GM23338 (cell line): ENCODE measurements at regions not wholly inside any gene's neighbourhood (a gene's known extent, or its start where the extent isn't known, plus 50 kb on each side); places are given as distances from the start of the nearest gene placed in this dataset.

Experiments
- ATAC-seq: fragments of 200-7000 bp; cut with Tn5 transposase; 3 replicates; pipeline ENCODE4 v1.9.1; 2020
- DNase-seq: peaks from one replicate; pipeline ENCODE4 v3.0.0-alpha.2; 2015; ENCODE audit warnings: low spot score
- H2AFZ ChIP-seq: fragments of 200-600 bp; sonication (generic); 2 replicates; pipeline ENCODE4 v1.8.0; 2016; ENCODE audit warnings: antibody characterized with exemption, mild to moderate bottlenecking, moderate library complexity
- H3F3A ChIP-seq: fragments of 200-600 bp; sonication (generic); replicated peaks from 2 replicates; pipeline ENCODE4 v1.8.0; 2017; ENCODE audit warnings: antibody characterized with exemption, mixed run types, low read depth
- H3K27ac ChIP-seq: fragments of 200-600 bp; sonication (generic); 2 replicates; pipeline ENCODE4 v1.6.1; 2016; ENCODE audit warnings: low read depth
- H3K27me3 ChIP-seq: fragments of 200-600 bp; sonication (generic); 2 replicates; pipeline ENCODE4 v1.8.0; 2016; ENCODE audit warnings: mild to moderate bottlenecking, mixed run types, moderate library complexity; ENCODE audit not compliant: insufficient read depth
- H3K36me3 ChIP-seq: fragments of 200-600 bp; sonication (generic); 2 replicates; pipeline ENCODE4 v1.8.0; 2016; ENCODE audit warnings: mild to moderate bottlenecking; ENCODE audit not compliant: insufficient read depth
- H3K4me1 ChIP-seq: fragments of 200-600 bp; sonication (generic); 2 replicates; pipeline ENCODE4 v1.8.0; 2016; ENCODE audit warnings: mild to moderate bottlenecking, moderate library complexity; ENCODE audit not compliant: insufficient read depth
- H3K4me2 ChIP-seq: fragments of 200-600 bp; sonication (generic); 2 replicates; pipeline ENCODE4 v1.7.1; 2017; ENCODE audit warnings: mixed run types
- H3K4me3 ChIP-seq: fragments of 200-600 bp; sonication (generic); 2 replicates; pipeline ENCODE4 v1.6.1; 2016; ENCODE audit warnings: mixed run types
- H3K79me2 ChIP-seq: fragments of 200-600 bp; sonication (generic); replicated peaks from 2 replicates; pipeline ENCODE4 v1.8.0; 2017; ENCODE audit warnings: mild to moderate bottlenecking; ENCODE audit not compliant: insufficient read depth
- H3K9me2 ChIP-seq: fragments of 200-600 bp; sonication (generic); 2 replicates; pipeline ENCODE4 v1.8.0; 2017; ENCODE audit not compliant: insufficient read depth
- H4K20me1 ChIP-seq: fragments of 200-600 bp; sonication (generic); replicated peaks from 2 replicates; pipeline ENCODE4 v1.8.0; 2017; ENCODE audit warnings: mild to moderate bottlenecking; ENCODE audit not compliant: insufficient read depth
- H3K27ac Mint-ChIP-seq: 2 replicates; pipeline ENCODE4 v1.8.0; 2020; ENCODE audit warnings: inconsistent platforms, mild to moderate bottlenecking, moderate library complexity, mixed read lengths
- H3K27me3 Mint-ChIP-seq: 3 replicates; pipeline ENCODE4 v1.8.0; 2022; ENCODE audit warnings: low read depth, mild to moderate bottlenecking, moderate library complexity, mixed read lengths, inconsistent platforms; ENCODE audit not compliant: insufficient read depth, poor library complexity
- H3K36me3 Mint-ChIP-seq: 3 replicates; pipeline ENCODE4 v1.8.0; 2021; ENCODE audit warnings: low read depth, mild to moderate bottlenecking, inconsistent platforms, moderate library complexity, mixed read lengths
- H3K4me1 Mint-ChIP-seq: 3 replicates; pipeline ENCODE4 v1.8.0; 2020; ENCODE audit warnings: mild to moderate bottlenecking, inconsistent platforms, mixed read lengths
- H3K4me3 Mint-ChIP-seq: 3 replicates; pipeline ENCODE4 v1.8.0; 2021; ENCODE audit warnings: moderate library complexity, mild to moderate bottlenecking, inconsistent platforms, mixed read lengths
- H3K9me3 Mint-ChIP-seq: 3 replicates; pipeline ENCODE4 v1.8.0; 2020; ENCODE audit warnings: moderate library complexity, mild to moderate bottlenecking, inconsistent platforms, mixed read lengths
- CREB1 ChIP-seq: fragments of 250-450 bp; sonication (Bioruptor Pico); IDR thresholded peaks from 2 replicates; pipeline ENCODE4 v1.5.0; 2020; ENCODE audit warnings: low read depth, mild to moderate bottlenecking, moderate library complexity
- EZH2 ChIP-seq: fragments of 200-600 bp; sonication (generic); IDR thresholded peaks from one replicate; pipeline ENCODE4 v1.8.0; 2017; ENCODE audit warnings: antibody characterized with exemption, mild to moderate bottlenecking, low read depth; ENCODE audit not compliant: unreplicated experiment
- EZH2phosphoT487 ChIP-seq: fragments of 200-600 bp; sonication (generic); IDR thresholded peaks from one replicate; pipeline ENCODE4 v1.8.1; 2018; ENCODE audit warnings: antibody characterized with exemption; ENCODE audit not compliant: unreplicated experiment
- JUNB ChIP-seq: IDR thresholded peaks from one replicate; pipeline ENCODE4 v1.6.1; 2016; ENCODE audit warnings: antibody characterized with exemption; ENCODE audit not compliant: unreplicated experiment
- NANOG ChIP-seq: IDR thresholded peaks from 2 replicates; pipeline ENCODE4 v1.6.1; 2016; ENCODE audit warnings: antibody characterized with exemption, borderline replicate concordance
- POLR2AphosphoS5 ChIP-seq: IDR thresholded peaks from 2 replicates; pipeline ENCODE4 v1.6.1; 2016; ENCODE audit warnings: antibody characterized with exemption, low read depth
- STAT1 ChIP-seq: IDR thresholded peaks from one replicate; pipeline ENCODE4 v1.6.1; 2016; ENCODE audit warnings: antibody characterized with exemption; ENCODE audit not compliant: unreplicated experiment
- ZNF114 ChIP-seq: fragments of 250-450 bp; sonication (Bioruptor Pico); IDR thresholded peaks from 2 replicates; pipeline ENCODE4 v1.5.0; 2020; ENCODE audit warnings: mild to moderate bottlenecking, moderate library complexity
- ZNF331 ChIP-seq: fragments of 250-450 bp; sonication (Bioruptor Pico); IDR thresholded peaks from 2 replicates; pipeline ENCODE4 v1.5.0; 2020; ENCODE audit warnings: low read depth, mild to moderate bottlenecking, moderate library complexity
- TF ChIP-seq, protein P1 (sequence below): IDR thresholded peaks from one replicate; pipeline ENCODE4 v1.6.1; 2018; ENCODE audit warnings: antibody characterized with exemption; ENCODE audit not compliant: unreplicated experiment
- TF ChIP-seq, protein P2 (sequence below), 2 experiments: fragments of 200-600 bp in 1 of 2; sonication (generic) in 1 of 2; conservative IDR thresholded peaks; 2 replicates each; pipeline versions ENCODE4 v1.5.1 to v1.6.1; 2016 to 2017; ENCODE audit warnings: antibody characterized with exemption in 2 of 2, low read depth in 2 of 2, mild to moderate bottlenecking in 2 of 2, moderate library complexity in 1 of 2
- TF ChIP-seq, protein P3 (sequence below): fragments of 250-450 bp; sonication (Bioruptor Pico); IDR thresholded peaks from 2 replicates; pipeline ENCODE4 v1.5.0; 2020; ENCODE audit warnings: mild to moderate bottlenecking, moderate library complexity
- TF ChIP-seq, protein P4 (sequence below): IDR thresholded peaks from 2 replicates; pipeline ENCODE4 v1.6.1; 2016; ENCODE audit warnings: antibody characterized with exemption

DNA sequence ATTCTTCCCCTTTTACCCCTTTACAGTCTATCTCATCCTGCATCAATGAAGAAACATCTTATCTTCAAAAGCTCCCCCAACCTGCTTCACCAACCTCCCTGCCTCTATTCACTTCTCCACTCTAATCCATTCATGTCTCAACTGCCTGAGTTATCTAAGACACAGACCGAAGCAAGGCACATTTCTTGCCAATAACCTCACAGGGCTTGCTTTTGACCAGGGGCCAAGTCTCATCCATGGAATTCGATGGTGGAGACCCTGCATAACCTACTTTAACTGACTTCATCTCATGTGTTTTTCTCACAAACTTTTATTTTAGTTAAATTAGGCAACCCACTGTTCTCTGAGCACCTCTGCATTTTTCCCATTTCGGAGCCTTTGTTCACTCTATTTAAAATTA is 69.7 kb downstream of the MYCN start:
- H3K4me1 ChIP-seq = peaks cover 33% of the 10 kb centered on the region
- DNase-seq = no peak

More for the DNA sequence above, 69.7 kb downstream of the MYCN start:
- Mint-ChIP-seq H3K9me3 (peaks cover 5% of the 10 kb centered on the region; the same call in 2 of the 3 replicates), H3K36me3 (no peaks in the 10 kb centered on the region), H3K27ac (no peak overlapping the region), H3K4me1 (peaks cover 31% of the 10 kb centered on the region), H3K4me3 (no peak overlapping the region), H3K27me3 (peaks cover 15% of the 10 kb centered on the region)
- no peaks in the 10 kb centered on the region for H4K20me1 ChIP-seq
- no peak overlapping the region for H3K4me3 ChIP-seq
- ATAC-seq = no peak
- no peak overlapping the region for H3K4me2 ChIP-seq
- peaks cover 17% of the 10 kb centered on the region for H3F3A ChIP-seq
- H3K36me3 ChIP-seq = no peaks in the 10 kb centered on the region
- no peak for TF ChIP-seq EZH2phosphoT487
- no peak for TF ChIP-seq CREB1 (CRISPR knock-in tag)
- TF ChIP-seq POLR2AphosphoS5 = no peak
- TF ChIP-seq, protein P1, sequence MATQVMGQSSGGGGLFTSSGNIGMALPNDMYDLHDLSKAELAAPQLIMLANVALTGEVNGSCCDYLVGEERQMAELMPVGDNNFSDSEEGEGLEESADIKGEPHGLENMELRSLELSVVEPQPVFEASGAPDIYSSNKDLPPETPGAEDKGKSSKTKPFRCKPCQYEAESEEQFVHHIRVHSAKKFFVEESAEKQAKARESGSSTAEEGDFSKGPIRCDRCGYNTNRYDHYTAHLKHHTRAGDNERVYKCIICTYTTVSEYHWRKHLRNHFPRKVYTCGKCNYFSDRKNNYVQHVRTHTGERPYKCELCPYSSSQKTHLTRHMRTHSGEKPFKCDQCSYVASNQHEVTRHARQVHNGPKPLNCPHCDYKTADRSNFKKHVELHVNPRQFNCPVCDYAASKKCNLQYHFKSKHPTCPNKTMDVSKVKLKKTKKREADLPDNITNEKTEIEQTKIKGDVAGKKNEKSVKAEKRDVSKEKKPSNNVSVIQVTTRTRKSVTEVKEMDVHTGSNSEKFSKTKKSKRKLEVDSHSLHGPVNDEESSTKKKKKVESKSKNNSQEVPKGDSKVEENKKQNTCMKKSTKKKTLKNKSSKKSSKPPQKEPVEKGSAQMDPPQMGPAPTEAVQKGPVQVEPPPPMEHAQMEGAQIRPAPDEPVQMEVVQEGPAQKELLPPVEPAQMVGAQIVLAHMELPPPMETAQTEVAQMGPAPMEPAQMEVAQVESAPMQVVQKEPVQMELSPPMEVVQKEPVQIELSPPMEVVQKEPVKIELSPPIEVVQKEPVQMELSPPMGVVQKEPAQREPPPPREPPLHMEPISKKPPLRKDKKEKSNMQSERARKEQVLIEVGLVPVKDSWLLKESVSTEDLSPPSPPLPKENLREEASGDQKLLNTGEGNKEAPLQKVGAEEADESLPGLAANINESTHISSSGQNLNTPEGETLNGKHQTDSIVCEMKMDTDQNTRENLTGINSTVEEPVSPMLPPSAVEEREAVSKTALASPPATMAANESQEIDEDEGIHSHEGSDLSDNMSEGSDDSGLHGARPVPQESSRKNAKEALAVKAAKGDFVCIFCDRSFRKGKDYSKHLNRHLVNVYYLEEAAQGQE = no peak
- TF ChIP-seq, protein P2, sequence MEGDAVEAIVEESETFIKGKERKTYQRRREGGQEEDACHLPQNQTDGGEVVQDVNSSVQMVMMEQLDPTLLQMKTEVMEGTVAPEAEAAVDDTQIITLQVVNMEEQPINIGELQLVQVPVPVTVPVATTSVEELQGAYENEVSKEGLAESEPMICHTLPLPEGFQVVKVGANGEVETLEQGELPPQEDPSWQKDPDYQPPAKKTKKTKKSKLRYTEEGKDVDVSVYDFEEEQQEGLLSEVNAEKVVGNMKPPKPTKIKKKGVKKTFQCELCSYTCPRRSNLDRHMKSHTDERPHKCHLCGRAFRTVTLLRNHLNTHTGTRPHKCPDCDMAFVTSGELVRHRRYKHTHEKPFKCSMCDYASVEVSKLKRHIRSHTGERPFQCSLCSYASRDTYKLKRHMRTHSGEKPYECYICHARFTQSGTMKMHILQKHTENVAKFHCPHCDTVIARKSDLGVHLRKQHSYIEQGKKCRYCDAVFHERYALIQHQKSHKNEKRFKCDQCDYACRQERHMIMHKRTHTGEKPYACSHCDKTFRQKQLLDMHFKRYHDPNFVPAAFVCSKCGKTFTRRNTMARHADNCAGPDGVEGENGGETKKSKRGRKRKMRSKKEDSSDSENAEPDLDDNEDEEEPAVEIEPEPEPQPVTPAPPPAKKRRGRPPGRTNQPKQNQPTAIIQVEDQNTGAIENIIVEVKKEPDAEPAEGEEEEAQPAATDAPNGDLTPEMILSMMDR (conservative IDR thresholded peaks at IDR 0.05; ENCODE audit: low read depth in 2 of 2) = no peak
- TF ChIP-seq JUNB = no peak
- TF ChIP-seq STAT1 = no peak
- no peak for TF ChIP-seq EZH2
- TF ChIP-seq, protein P3, sequence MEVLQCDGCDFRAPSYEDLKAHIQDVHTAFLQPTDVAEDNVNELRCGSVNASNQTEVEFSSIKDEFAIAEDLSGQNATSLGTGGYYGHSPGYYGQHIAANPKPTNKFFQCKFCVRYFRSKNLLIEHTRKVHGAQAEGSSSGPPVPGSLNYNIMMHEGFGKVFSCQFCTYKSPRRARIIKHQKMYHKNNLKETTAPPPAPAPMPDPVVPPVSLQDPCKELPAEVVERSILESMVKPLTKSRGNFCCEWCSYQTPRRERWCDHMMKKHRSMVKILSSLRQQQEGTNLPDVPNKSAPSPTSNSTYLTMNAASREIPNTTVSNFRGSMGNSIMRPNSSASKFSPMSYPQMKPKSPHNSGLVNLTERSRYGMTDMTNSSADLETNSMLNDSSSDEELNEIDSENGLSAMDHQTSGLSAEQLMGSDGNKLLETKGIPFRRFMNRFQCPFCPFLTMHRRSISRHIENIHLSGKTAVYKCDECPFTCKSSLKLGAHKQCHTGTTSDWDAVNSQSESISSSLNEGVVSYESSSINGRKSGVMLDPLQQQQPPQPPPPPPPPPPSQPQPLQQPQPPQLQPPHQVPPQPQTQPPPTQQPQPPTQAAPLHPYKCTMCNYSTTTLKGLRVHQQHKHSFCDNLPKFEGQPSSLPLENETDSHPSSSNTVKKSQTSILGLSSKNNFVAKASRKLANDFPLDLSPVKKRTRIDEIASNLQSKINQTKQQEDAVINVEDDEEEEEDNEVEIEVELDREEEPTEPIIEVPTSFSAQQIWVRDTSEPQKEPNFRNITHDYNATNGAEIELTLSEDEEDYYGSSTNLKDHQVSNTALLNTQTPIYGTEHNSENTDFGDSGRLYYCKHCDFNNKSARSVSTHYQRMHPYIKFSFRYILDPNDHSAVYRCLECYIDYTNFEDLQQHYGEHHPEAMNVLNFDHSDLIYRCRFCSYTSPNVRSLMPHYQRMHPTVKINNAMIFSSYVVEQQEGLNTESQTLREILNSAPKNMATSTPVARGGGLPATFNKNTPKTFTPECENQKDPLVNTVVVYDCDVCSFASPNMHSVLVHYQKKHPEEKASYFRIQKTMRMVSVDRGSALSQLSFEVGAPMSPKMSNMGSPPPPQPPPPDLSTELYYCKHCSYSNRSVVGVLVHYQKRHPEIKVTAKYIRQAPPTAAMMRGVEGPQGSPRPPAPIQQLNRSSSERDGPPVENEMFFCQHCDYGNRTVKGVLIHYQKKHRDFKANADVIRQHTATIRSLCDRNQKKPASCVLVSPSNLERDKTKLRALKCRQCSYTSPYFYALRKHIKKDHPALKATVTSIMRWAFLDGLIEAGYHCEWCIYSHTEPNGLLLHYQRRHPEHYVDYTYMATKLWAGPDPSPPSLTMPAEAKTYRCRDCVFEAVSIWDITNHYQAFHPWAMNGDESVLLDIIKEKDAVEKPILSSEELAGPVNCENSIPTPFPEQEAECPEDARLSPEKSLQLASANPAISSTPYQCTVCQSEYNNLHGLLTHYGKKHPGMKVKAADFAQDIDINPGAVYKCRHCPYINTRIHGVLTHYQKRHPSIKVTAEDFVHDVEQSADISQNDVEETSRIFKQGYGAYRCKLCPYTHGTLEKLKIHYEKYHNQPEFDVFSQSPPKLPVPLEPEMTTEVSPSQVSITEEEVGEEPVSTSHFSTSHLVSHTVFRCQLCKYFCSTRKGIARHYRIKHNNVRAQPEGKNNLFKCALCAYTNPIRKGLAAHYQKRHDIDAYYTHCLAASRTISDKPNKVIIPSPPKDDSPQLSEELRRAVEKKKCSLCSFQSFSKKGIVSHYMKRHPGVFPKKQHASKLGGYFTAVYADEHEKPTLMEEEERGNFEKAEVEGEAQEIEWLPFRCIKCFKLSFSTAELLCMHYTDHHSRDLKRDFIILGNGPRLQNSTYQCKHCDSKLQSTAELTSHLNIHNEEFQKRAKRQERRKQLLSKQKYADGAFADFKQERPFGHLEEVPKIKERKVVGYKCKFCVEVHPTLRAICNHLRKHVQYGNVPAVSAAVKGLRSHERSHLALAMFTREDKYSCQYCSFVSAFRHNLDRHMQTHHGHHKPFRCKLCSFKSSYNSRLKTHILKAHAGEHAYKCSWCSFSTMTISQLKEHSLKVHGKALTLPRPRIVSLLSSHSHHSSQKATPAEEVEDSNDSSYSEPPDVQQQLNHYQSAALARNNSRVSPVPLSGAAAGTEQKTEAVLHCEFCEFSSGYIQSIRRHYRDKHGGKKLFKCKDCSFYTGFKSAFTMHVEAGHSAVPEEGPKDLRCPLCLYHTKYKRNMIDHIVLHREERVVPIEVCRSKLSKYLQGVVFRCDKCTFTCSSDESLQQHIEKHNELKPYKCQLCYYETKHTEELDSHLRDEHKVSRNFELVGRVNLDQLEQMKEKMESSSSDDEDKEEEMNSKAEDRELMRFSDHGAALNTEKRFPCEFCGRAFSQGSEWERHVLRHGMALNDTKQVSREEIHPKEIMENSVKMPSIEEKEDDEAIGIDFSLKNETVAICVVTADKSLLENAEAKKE (CRISPR knock-in tag) = no peak
- TF ChIP-seq ZNF331 (CRISPR knock-in tag) = no peak
- TF ChIP-seq, protein P4, sequence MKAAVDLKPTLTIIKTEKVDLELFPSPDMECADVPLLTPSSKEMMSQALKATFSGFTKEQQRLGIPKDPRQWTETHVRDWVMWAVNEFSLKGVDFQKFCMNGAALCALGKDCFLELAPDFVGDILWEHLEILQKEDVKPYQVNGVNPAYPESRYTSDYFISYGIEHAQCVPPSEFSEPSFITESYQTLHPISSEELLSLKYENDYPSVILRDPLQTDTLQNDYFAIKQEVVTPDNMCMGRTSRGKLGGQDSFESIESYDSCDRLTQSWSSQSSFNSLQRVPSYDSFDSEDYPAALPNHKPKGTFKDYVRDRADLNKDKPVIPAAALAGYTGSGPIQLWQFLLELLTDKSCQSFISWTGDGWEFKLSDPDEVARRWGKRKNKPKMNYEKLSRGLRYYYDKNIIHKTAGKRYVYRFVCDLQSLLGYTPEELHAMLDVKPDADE = no peak
- no peak for TF ChIP-seq NANOG
- TF ChIP-seq ZNF114 (CRISPR knock-in tag) = no peak
- H3K27ac ChIP-seq = no peak overlapping the region
- no peaks in the 10 kb centered on the region for H3K79me2 ChIP-seq
- H2AFZ ChIP-seq = no peak overlapping the region
- no peaks in the 10 kb centered on the region for H3K27me3 ChIP-seq
- H3K9me2 ChIP-seq = 0 out of 2 replicates have a peak, but pooled peaks cover 22% of the 10 kb centered on the region
